HepG2 (cell line): ENCODE measurements at regions not wholly inside any gene's neighbourhood (a gene's known extent, or its start where the extent isn't known, plus 50 kb on each side); places are given as distances from the start of the nearest gene placed in this dataset.

Experiments used
- BCLAF1 ChIP-seq: fragments of 450-650 bp; IDR thresholded peaks from 2 replicates; pipeline ENCODE4 v1.6.1; 2017; ENCODE audit warnings: mild to moderate bottlenecking
- CSRNP1 ChIP-seq: sonication (generic); formaldehyde crosslinking; IDR thresholded peaks from 2 replicates; pipeline ENCODE4 v1.8.1; 2023; ENCODE audit warnings: mild to moderate bottlenecking, missing genetic modification reagents
- FLYWCH1 ChIP-seq: sonication (generic); formaldehyde crosslinking; IDR thresholded peaks from 2 replicates; pipeline ENCODE4 v1.8.1; 2023; ENCODE audit warnings: mild to moderate bottlenecking, missing genetic modification reagents
- FOXP1 ChIP-seq, 2 experiments: fragments of 450-650 bp in 1 of 2; IDR thresholded peaks; 2 replicates each; pipeline ENCODE4 v1.6.1; 2017 to 2018; ENCODE audit warnings: antibody characterized with exemption in 1 of 2
- HES4 ChIP-seq: sonication (generic); formaldehyde crosslinking; IDR thresholded peaks from 2 replicates; pipeline ENCODE4 v1.9.0; 2021; ENCODE audit warnings: mild to moderate bottlenecking, missing genetic modification reagents, borderline replicate concordance
- JUND ChIP-seq: sonication (generic); formaldehyde crosslinking; IDR thresholded peaks from 2 replicates; pipeline ENCODE4 v1.8.0; 2022; ENCODE audit warnings: mild to moderate bottlenecking, missing genetic modification reagents
- MIXL1 ChIP-seq: IDR thresholded peaks from 2 replicates; pipeline ENCODE4 v1.6.1; 2016
- NFIC ChIP-seq: IDR thresholded peaks from 2 replicates; pipeline ENCODE4 v1.6.1; 2012; ENCODE audit warnings: mild to moderate bottlenecking, low read length, inconsistent platforms
- SP4 ChIP-seq: sonication (generic); formaldehyde crosslinking; IDR thresholded peaks from 2 replicates; pipeline ENCODE4 v1.8.1; 2023; ENCODE audit warnings: mild to moderate bottlenecking, missing genetic modification reagents
- WIZ ChIP-seq: sonication (generic); formaldehyde crosslinking; IDR thresholded peaks from 2 replicates; pipeline ENCODE4 v1.5.1; 2020; ENCODE audit warnings: mild to moderate bottlenecking, missing genetic modification reagents
- ZBTB4 ChIP-seq: sonication (generic); formaldehyde crosslinking; IDR thresholded peaks from 2 replicates; pipeline ENCODE4 v1.4.0; 2020; ENCODE audit warnings: missing genetic modification reagents, mild to moderate bottlenecking, borderline replicate concordance
- ZNF101 ChIP-seq: sonication (generic); formaldehyde crosslinking; IDR thresholded peaks from 2 replicates; pipeline ENCODE4 v1.4.0; 2020; ENCODE audit warnings: mild to moderate bottlenecking, low read depth, missing genetic modification reagents, borderline replicate concordance
- ZNF235 ChIP-seq: sonication (generic); formaldehyde crosslinking; IDR thresholded peaks from 2 replicates; pipeline ENCODE4 v1.8.1; 2023; ENCODE audit warnings: mild to moderate bottlenecking, missing genetic modification reagents, borderline replicate concordance
- ZNF337 ChIP-seq: sonication (generic); formaldehyde crosslinking; IDR thresholded peaks from 2 replicates; pipeline ENCODE4 v1.5.1; 2020; ENCODE audit warnings: missing genetic modification reagents, low read depth, mild to moderate bottlenecking, borderline replicate concordance
- ZNF556 ChIP-seq: sonication (generic); formaldehyde crosslinking; IDR thresholded peaks from 2 replicates; pipeline ENCODE4 v1.4.0; 2020; ENCODE audit warnings: mild to moderate bottlenecking, missing genetic modification reagents, borderline replicate concordance
- ZNF557 ChIP-seq: sonication (generic); formaldehyde crosslinking; IDR thresholded peaks from 2 replicates; pipeline ENCODE4 v1.4.0; 2020; ENCODE audit warnings: missing genetic modification reagents
- ZNF616 ChIP-seq: sonication (generic); formaldehyde crosslinking; IDR thresholded peaks from 2 replicates; pipeline ENCODE4 v1.5.0; 2020; ENCODE audit warnings: low read depth, mild to moderate bottlenecking, missing genetic modification reagents
- ZNF713 ChIP-seq: sonication (generic); formaldehyde crosslinking; IDR thresholded peaks from 2 replicates; pipeline ENCODE4 v1.4.0; 2020; ENCODE audit warnings: mild to moderate bottlenecking, missing genetic modification reagents
- ZNF790 ChIP-seq: sonication (generic); formaldehyde crosslinking; IDR thresholded peaks from 2 replicates; pipeline ENCODE4 v1.8.0; 2022; ENCODE audit warnings: missing genetic modification reagents, mild to moderate bottlenecking, borderline replicate concordance

- TF ChIP-seq ZNF337 (CRISPR knock-in tag): no peak
- no peak for TF ChIP-seq ZNF556 (CRISPR knock-in tag)
- TF ChIP-seq FOXP1 (IDR thresholded peaks at IDR 0.05): no peak
- no peak for TF ChIP-seq FOXP1 (CRISPR knock-in tag; IDR thresholded peaks at IDR 0.05)
- no peak for TF ChIP-seq BCLAF1
- TF ChIP-seq NFIC: no peak
- no peak for TF ChIP-seq ZNF557
- no peak; the same call in 1 of the 2 replicates for TF ChIP-seq WIZ (CRISPR knock-in tag)
- no peak for TF ChIP-seq ZNF616 (CRISPR knock-in tag)
- TF ChIP-seq FLYWCH1 (CRISPR knock-in tag): no peak
- TF ChIP-seq ZNF790 (CRISPR knock-in tag): no peak
- TF ChIP-seq ZNF713 (CRISPR knock-in tag): no peak
- TF ChIP-seq SP4 (CRISPR knock-in tag): no peak
- no peak for TF ChIP-seq ZNF101 (CRISPR knock-in tag)
- TF ChIP-seq MIXL1 (CRISPR knock-in tag): no peak
- no peak for TF ChIP-seq ZBTB4 (CRISPR knock-in tag)
- TF ChIP-seq HES4: no peak
- 0 out of 2 replicates have a peak, but pooled peaks have one; percentile 21 for TF ChIP-seq CSRNP1 (CRISPR knock-in tag)
- no peak for TF ChIP-seq JUND (CRISPR knock-in tag)
- TF ChIP-seq ZNF235 (CRISPR knock-in tag): no peak
Measured at GRCh38 chr12:124517260-124518050, 50.0 kb downstream of the NCOR2 start (continued).
